Tongue (tissue), 2 donors: ENCODE measurements at regions not wholly inside any gene's neighbourhood (a gene's known extent, or its start where the extent isn't known, plus 50 kb on each side); places are given as distances from the start of the nearest gene placed in this dataset. TPM values are rescaled to one million over a fixed set of nuclear protein-coding genes. Genes with fewer than 3 reads are reported as not detected.

Source experiments
- DNase-seq: peaks from one replicate; pipeline ENCODE4 v3.0.0-alpha.2; 2015
- small RNA-seq: library from RNA; depleted of rRNA; stranded (forward); fragments of <200 nt; gene quantifications from one replicate; pipeline ENCODE3, GENCODE V24; 2014; ENCODE audit warnings: low replicate concordance

- DNase-seq, result no peak
Measured at GRCh38 chr1:29382851-29383745, 146.8 kb downstream of the PTPRU start.

- no peak for DNase-seq
Measured at GRCh38 chr1:29381426-29381825, 145.1 kb downstream of the PTPRU start.

- no peak for DNase-seq
Measured at GRCh38 chr1:29380532-29380931, 144.2 kb downstream of the PTPRU start.

GRCh38 chr1:29379443-29380073, 143.2 kb downstream of the PTPRU start:
- DNase-seq, result no peak

Small RNA genes lying in the stretch of these regions (small RNA-seq; reads per million reads assigned to genes)
- not detected for gene AL021921.1
